ENCODE measurements at regions not wholly inside any gene's neighbourhood (a gene's known extent, or its start where the extent isn't known, plus 50 kb on each side); places are given as distances from the start of the nearest gene placed in this dataset.

- no peak overlapping the region for H3K4me3 Mint-ChIP-seq
- H3K23me2 ChIP-seq (ENCODE audit: insufficient read length, low read depth, low read length, poor library complexity, severe bottlenecking) = no peaks in the 10 kb centered on the region
- no peak overlapping the region for H4K5ac ChIP-seq (ENCODE audit: insufficient read length, low read depth, low read length)
- peaks cover 6% of the 10 kb centered on the region for H3K27me3 Mint-ChIP-seq (ENCODE audit: low read depth)
- H2BK120ac ChIP-seq (ENCODE audit: low read depth, low read length, poor library complexity, severe bottlenecking) = no peak overlapping the region
- H3K56ac ChIP-seq (ENCODE audit: insufficient read length, low read depth, low read length) = no peak overlapping the region
- no peak for TF ChIP-seq CTCF (conservative IDR thresholded peaks at IDR 0.05)
- no peak overlapping the region for H3K4me2 ChIP-seq (ENCODE audit: insufficient read depth, insufficient read length, low read length)
- no peaks in the 10 kb centered on the region for H3K4me1 ChIP-seq (ENCODE audit: insufficient read depth, low read length)
- no peaks in the 10 kb centered on the region for H3K36me3 Mint-ChIP-seq (ENCODE audit: insufficient read depth in 1 of 3, low read depth in 3 of 3)
- H4K91ac ChIP-seq (ENCODE audit: insufficient read length, low read depth, low read length) = no peak overlapping the region
- no peak overlapping the region for H3T11ph ChIP-seq (ENCODE audit: low read length)
- no peak overlapping the region for H2AFZ ChIP-seq (ENCODE audit: low read length)
- H3K27ac ChIP-seq (ENCODE audit: insufficient read length, low read depth, low read length) = no peak overlapping the region
- H2BK12ac ChIP-seq (ENCODE audit: insufficient read length, low read depth, low read length) = no peak overlapping the region
- no peak overlapping the region for H4K8ac ChIP-seq (replicated peaks; ENCODE audit: insufficient read length, low read depth, low read length)
- H4K20me1 ChIP-seq (ENCODE audit: control insufficient read depth, insufficient read depth, insufficient read length) = peaks cover 2% of the 10 kb centered on the region
- no peaks in the 10 kb centered on the region for H3K79me1 ChIP-seq (ENCODE audit: insufficient read depth, low read depth, low read length, poor library complexity, severe bottlenecking)
- no peak overlapping the region for H3K4ac ChIP-seq (ENCODE audit: low read depth, low read length)
- no peak overlapping the region for H2AK5ac ChIP-seq (ENCODE audit: insufficient read length, low read length)
- no peaks in the 10 kb centered on the region for H3K27me3 ChIP-seq (ENCODE audit: insufficient read depth, low read length)
- DNase-seq = no peak
- H2BK5ac ChIP-seq (ENCODE audit: insufficient read length, low read length) = no peak overlapping the region
- H3K18ac ChIP-seq (ENCODE audit: insufficient read length, low read depth, low read length) = no peak overlapping the region
- H3K4me1 Mint-ChIP-seq = no peaks in the 10 kb centered on the region
- no peaks in the 10 kb centered on the region for H3K9me3 Mint-ChIP-seq
- no peak overlapping the region for H3K27ac Mint-ChIP-seq
- no peak overlapping the region for H3K14ac ChIP-seq (ENCODE audit: insufficient read depth, low read length)
- H2BK15ac ChIP-seq (ENCODE audit: low read depth, low read length) = no peak overlapping the region
- H2BK20ac ChIP-seq (ENCODE audit: low read depth, low read length, poor library complexity, severe bottlenecking) = no peak overlapping the region
- H3K9me3 ChIP-seq (ENCODE audit: control insufficient read depth, low read depth, low read length) = no peaks in the 10 kb centered on the region
- H3K79me2 ChIP-seq (ENCODE audit: insufficient read depth, low read length) = no peaks in the 10 kb centered on the region
- WGBS (ENCODE audit: extremely low coverage, insufficient read length, low lambda C conversion rate) = no CpG with 5 or more reads among the region's 6 CpGs
- H3K9ac ChIP-seq (ENCODE audit: extremely low read depth, insufficient read length, low read length) = no peak overlapping the region
- no peak overlapping the region for H3K23ac ChIP-seq (ENCODE audit: insufficient read length, low read depth, low read length)
These were observed 150.8 kb upstream of the PMEPA1 start for GRCh38 chr20:57860576-57860975.
